ENCODE measurements at regions not wholly inside any gene's neighbourhood (a gene's known extent, or its start where the extent isn't known, plus 50 kb on each side); places are given as distances from the start of the nearest gene placed in this dataset.

DNA sequence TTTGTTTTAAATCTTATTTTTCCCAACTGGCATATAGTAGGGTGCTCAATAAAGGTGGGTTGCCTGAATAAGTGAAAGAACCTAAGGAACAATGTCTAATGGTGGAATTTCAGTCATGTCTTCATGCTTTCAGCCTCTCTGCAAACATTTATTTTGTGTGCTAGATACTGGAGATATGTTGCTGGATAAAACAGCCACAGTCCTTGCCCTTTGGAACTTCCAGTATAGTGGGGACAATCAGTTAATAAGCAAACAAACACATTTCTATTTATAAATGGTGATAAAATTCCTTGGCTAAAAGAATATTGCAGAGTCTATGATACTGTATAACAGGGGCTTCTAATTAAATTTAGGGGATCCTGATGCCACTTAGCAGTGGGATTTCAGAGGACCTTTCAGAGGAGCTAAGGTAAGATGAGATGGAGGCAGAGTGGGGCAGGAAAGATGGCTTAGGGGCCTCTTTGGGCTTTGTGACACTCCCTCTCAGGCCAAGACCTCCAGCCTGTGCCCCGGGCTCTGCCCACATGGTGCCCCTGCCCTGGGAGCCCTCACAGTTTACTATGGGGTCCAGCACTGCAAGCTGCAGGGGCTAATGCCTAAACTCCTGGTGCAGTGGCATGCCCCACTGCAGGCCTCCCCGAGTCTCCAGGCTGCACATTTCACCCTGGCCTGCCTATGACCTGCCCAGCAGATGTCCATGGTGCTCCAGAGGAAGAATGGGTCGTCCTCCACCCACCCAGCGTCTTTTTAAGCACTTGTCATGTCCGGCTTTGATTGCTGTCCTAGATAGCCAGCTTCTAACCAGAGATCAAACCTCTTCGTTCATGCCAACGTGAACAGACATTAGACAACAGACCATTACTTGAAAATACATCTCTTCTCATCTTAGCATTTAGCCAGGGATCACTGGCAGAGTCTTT lies 61.6 kb upstream of the PRR23C start:
- TF ChIP-seq EZH2 (IDR thresholded peaks at IDR 0.05; ENCODE audit: insufficient read depth, poor library complexity, severe bottlenecking) (no peak), EZH2phosphoT487 (IDR thresholded peaks at IDR 0.05; ENCODE audit: insufficient read depth, low read depth) (no peak)
